ENCODE measurements at regions not wholly inside any gene's neighbourhood (a gene's known extent, or its start where the extent isn't known, plus 50 kb on each side); places are given as distances from the start of the nearest gene placed in this dataset.

DNA sequence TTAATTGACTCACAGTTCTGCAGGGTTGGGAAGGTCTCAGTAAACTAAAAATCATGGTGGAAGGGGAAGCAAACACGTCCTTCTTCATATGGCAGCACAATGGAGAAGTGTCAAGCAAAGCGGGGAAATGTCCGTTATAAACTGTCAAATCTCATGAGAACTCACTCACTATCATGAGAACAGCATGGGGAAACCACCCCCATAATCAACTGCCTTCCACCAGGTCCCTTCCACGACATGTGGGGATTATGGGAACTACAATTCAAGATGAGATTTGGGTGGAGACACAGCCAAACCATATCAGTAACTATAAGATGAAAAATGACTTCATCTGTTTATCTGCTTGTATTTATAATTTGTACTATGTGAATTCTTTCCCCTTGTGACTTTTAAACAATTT, 577.6 kb upstream of the MDGA2 start:
- TF ChIP-seq POLR2A (IDR thresholded peaks at IDR 0.05) = no peak
- TF ChIP-seq, protein P1, sequence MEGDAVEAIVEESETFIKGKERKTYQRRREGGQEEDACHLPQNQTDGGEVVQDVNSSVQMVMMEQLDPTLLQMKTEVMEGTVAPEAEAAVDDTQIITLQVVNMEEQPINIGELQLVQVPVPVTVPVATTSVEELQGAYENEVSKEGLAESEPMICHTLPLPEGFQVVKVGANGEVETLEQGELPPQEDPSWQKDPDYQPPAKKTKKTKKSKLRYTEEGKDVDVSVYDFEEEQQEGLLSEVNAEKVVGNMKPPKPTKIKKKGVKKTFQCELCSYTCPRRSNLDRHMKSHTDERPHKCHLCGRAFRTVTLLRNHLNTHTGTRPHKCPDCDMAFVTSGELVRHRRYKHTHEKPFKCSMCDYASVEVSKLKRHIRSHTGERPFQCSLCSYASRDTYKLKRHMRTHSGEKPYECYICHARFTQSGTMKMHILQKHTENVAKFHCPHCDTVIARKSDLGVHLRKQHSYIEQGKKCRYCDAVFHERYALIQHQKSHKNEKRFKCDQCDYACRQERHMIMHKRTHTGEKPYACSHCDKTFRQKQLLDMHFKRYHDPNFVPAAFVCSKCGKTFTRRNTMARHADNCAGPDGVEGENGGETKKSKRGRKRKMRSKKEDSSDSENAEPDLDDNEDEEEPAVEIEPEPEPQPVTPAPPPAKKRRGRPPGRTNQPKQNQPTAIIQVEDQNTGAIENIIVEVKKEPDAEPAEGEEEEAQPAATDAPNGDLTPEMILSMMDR (IDR thresholded peaks at IDR 0.05 in 4 of 5, conservative IDR thresholded peaks at IDR 0.05 in 1 of 5) = no peak

All from gastrocnemius medialis (tissue), 4 donors.